NB4 (cell line): ENCODE measurements at regions not wholly inside any gene's neighbourhood (a gene's known extent, or its start where the extent isn't known, plus 50 kb on each side); places are given as distances from the start of the nearest gene placed in this dataset.

Source experiments
- MAX ChIP-seq: IDR thresholded peaks from 2 replicates; pipeline ENCODE4 v1.6.1; 2011; ENCODE audit warnings: low read depth, low read length
- POLR2A ChIP-seq: IDR thresholded peaks from 2 replicates; pipeline ENCODE4 v1.6.1; 2011; ENCODE audit warnings: mild to moderate bottlenecking; ENCODE audit not compliant: insufficient read length; ENCODE audit errors: extremely low read depth
- TF ChIP-seq, protein P1 (sequence below): IDR thresholded peaks from one replicate; pipeline ENCODE4 v1.5.1; 2012; ENCODE audit warnings: low read depth, low read length

DNA sequence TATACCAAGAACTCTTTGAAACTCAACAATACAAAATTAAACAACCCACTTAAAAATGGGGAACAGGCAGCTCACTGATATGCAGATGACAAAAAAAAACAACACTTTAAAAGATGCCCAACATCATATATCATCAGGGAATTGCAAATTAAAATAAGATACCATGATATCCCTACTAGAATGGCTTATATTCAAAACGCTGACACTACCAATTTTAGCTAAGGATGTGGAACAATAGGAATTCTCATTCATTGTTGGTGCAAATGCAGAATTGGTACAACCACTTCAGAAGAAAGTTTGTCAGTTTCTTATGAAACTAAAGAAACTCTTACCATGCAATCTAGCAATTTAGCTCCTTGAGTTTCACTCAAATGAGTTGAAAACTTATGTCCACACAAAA is 259.0 kb upstream of the HS3ST1 start:
- TF ChIP-seq, protein P1, sequence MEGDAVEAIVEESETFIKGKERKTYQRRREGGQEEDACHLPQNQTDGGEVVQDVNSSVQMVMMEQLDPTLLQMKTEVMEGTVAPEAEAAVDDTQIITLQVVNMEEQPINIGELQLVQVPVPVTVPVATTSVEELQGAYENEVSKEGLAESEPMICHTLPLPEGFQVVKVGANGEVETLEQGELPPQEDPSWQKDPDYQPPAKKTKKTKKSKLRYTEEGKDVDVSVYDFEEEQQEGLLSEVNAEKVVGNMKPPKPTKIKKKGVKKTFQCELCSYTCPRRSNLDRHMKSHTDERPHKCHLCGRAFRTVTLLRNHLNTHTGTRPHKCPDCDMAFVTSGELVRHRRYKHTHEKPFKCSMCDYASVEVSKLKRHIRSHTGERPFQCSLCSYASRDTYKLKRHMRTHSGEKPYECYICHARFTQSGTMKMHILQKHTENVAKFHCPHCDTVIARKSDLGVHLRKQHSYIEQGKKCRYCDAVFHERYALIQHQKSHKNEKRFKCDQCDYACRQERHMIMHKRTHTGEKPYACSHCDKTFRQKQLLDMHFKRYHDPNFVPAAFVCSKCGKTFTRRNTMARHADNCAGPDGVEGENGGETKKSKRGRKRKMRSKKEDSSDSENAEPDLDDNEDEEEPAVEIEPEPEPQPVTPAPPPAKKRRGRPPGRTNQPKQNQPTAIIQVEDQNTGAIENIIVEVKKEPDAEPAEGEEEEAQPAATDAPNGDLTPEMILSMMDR = no peak
- TF ChIP-seq POLR2A = no peak
- TF ChIP-seq MAX = no peak
